ENCODE measurements at regions not wholly inside any gene's neighbourhood (a gene's known extent, or its start where the extent isn't known, plus 50 kb on each side); places are given as distances from the start of the nearest gene placed in this dataset.
A peak's percentile ranks its signal among the peaks of the same experiment; 100 is the strongest.

DNA sequence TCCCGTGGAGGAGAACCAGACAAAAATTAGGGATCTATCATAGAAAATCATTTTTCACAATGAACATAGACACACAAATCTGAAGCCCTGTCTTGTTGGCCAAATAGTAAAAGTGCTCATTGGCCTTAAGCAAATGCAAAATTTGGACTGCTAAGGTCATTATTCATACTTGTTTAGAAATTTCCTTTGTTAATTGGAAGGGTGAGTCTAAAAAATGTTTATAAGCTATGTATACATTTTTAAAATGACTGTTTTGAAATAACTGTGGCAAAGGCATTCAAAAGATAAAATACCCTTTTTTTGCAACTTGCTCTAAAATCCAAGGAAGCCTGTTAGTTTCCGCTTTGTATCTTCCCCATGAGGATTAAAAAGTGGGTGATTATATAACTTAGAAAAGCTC, 195.0 kb downstream of the ZNF330 start:
- WGBS, 2 donors (ENCODE audit: low coverage in 1 of 2): 46 to 48% methylated on average over 2 of the region's 2 CpGs
- TF ChIP-seq CTCF (IDR thresholded peaks at IDR 0.05): no peak
- TF ChIP-seq POLR2AphosphoS5 (IDR thresholded peaks at IDR 0.05): no peak
- TF ChIP-seq POLR2A (IDR thresholded peaks at IDR 0.05): no peak
- TF ChIP-seq EP300 (IDR thresholded peaks at IDR 0.05): no peak
- Histone ChIP-seq H3K4me3 (no peak overlapping the region), H3K27me3 (no peaks in the 10 kb centered on the region), H3K4me1 (peaks cover 0 to 21% (median 0%) of the 10 kb centered on the region in 3 donors), H3K9me3 (no peaks in the 10 kb centered on the region), H3K27ac (no peak overlapping the region), H3K36me3 (no peaks in the 10 kb centered on the region)
- ATAC-seq: no peak

- ATAC-seq: no peak
Observed at GRCh38 chr4:141416219-141416618, 195.5 kb downstream of the ZNF330 start.

DNA sequence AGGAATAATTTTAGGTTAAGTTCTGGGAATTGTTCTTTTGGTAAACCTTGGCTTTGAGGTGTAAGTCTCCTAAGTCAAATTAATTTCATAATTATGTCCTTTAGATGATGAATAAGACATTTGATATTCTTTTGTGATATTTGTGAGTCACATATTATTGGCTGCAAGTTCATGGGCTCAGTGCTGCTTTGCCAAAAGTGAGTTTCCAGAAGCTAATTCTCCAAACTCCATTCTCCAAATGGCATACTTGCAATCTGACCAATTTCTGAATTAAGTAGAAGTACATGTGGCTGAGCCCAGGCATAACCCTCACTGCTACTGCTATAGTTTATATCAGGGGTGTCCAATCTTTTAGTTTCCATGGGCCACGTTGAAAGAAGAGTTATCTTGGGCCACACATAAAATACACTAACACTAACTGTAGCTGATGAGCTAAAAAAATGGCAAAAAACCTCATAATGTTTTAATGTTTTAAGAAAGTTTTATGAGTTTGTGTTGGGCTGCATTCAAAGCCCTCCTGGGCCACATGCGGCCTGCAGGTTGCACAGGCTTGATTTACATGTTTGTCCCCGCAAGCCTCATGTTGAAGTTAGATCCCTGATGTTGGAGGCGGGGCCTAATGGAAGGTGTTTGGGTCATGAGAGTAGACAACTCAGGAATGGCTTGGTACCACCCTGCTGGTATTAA, 196.1 kb downstream of the ZNF330 start:
- ATAC-seq: no peak
- Histone ChIP-seq H3K27me3 (no peaks in the 10 kb centered on the region), H3K4me1 (peaks cover 0 to 21% (median 0%) of the 10 kb centered on the region in 3 donors), H3K36me3 (no peaks in the 10 kb centered on the region), H3K27ac (no peak overlapping the region), H3K4me3 (no peak overlapping the region), H3K9me3 (peaks cover 0 to 3% (median 0%) of the 10 kb centered on the region in 3 donors)
- WGBS, 2 donors (ENCODE audit: low coverage in 1 of 2): 64 to 75% methylated on average over 3 to 4 of the region's 4 CpGs
- TF ChIP-seq POLR2AphosphoS5 (IDR thresholded peaks at IDR 0.05): peak; percentile 38
- TF ChIP-seq CTCF (IDR thresholded peaks at IDR 0.05): no peak
- no peak for TF ChIP-seq EP300 (IDR thresholded peaks at IDR 0.05)

More at GRCh38 chr4:141416219-141416618, 195.5 kb downstream of the ZNF330 start:
- no peak overlapping the region for H3K27ac ChIP-seq
- H3K4me3 ChIP-seq: no peak overlapping the region
- no peaks in the 10 kb centered on the region for H3K36me3 ChIP-seq
- 13 to 28% methylated on average over 2 of the region's 2 CpGs for WGBS, 2 donors (ENCODE audit: low coverage in 1 of 2)
- H3K27me3 ChIP-seq: no peaks in the 10 kb centered on the region
- TF ChIP-seq POLR2A (IDR thresholded peaks at IDR 0.05) (no peak), EP300 (IDR thresholded peaks at IDR 0.05) (no peak), CTCF (IDR thresholded peaks at IDR 0.05) (no peak), POLR2AphosphoS5 (IDR thresholded peaks at IDR 0.05) (peak; percentile 57)
- peaks cover 0 to 21% (median 0%) of the 10 kb centered on the region in 3 donors for H3K4me1 ChIP-seq
- H3K9me3 ChIP-seq: no peaks in the 10 kb centered on the region

DNA sequence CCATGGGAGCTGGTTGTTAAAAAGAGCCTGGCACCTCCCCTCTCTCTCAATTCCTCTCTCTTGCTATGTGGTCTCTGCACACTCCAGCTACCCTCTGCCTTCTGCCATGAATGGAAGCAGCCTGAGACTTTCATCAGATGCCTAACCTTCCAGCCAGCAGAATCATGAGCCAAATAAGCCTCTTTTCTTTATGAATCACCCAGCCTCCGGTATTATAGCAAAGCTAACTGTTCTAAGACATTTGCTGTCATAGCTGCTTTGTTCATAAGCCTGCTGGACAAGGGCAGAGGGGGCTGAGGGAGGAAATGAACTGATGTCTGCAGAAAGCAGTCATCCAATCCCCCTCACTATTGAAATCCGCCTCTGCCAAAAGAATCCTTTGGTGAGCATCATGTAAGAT, 196.7 kb downstream of the ZNF330 start:
- Histone ChIP-seq H3K36me3 (no peaks in the 10 kb centered on the region), H3K27me3 (no peaks in the 10 kb centered on the region), H3K9me3 (peaks cover 0 to 9% (median 0%) of the 10 kb centered on the region in 3 donors), H3K4me3 (no peak overlapping the region), H3K4me1 (peaks cover 0 to 21% (median 0%) of the 10 kb centered on the region in 3 donors), H3K27ac (no peak overlapping the region)
- no peak for TF ChIP-seq POLR2AphosphoS5 (IDR thresholded peaks at IDR 0.05)
- 17 to 58% methylated on average over 1 to 2 of the region's 2 CpGs for WGBS, 2 donors (ENCODE audit: low coverage in 1 of 2)
- no peak for ATAC-seq

GRCh38 chr4:141425124-141425523, 204.4 kb downstream of the ZNF330 start:
- WGBS, 2 donors (ENCODE audit: low coverage in 1 of 2): 14 to 33% methylated on average over 1 of the region's 1 CpG
- no peak for ATAC-seq
- peaks cover 0 to 10% (median 0%) of the 10 kb centered on the region in 3 donors for H3K9me3 ChIP-seq
- TF ChIP-seq EP300 (IDR thresholded peaks at IDR 0.05) (no peak), CTCF (IDR thresholded peaks at IDR 0.05) (no peak), POLR2A (IDR thresholded peaks at IDR 0.05) (no peak)
- no peak overlapping the region for H3K4me3 ChIP-seq
- H3K4me1 ChIP-seq: peaks cover 0 to 5% (median 0%) of the 10 kb centered on the region in 3 donors
- H3K27ac ChIP-seq: no peak overlapping the region
- H3K27me3 ChIP-seq: no peaks in the 10 kb centered on the region
- no peaks in the 10 kb centered on the region for H3K36me3 ChIP-seq

Data from gastroesophageal sphincter (tissue), 4 donors.